GM12865 (cell line): ENCODE measurements at regions not wholly inside any gene's neighbourhood (a gene's known extent, or its start where the extent isn't known, plus 50 kb on each side); places are given as distances from the start of the nearest gene placed in this dataset.
A peak's percentile ranks its signal among the peaks of the same experiment; 100 is the strongest.

Experiments used
- DNase-seq: peaks from one replicate; pipeline ENCODE4 v3.0.0; 2010; ENCODE audit warnings: low read depth
- H3K4me3 ChIP-seq: 2 replicates; pipeline ENCODE4 v1.5.1; 2011; ENCODE audit warnings: mild to moderate bottlenecking, low read depth, low read length, control low read depth
- CTCF ChIP-seq: IDR thresholded peaks from 2 replicates; pipeline ENCODE4 v1.5.1; 2011; ENCODE audit warnings: low read length, control low read depth, low read depth, inconsistent platforms; ENCODE audit not compliant: insufficient read depth; ENCODE audit errors: missing control alignments

- peak; percentile 40 for DNase-seq
- peak; percentile 33 for TF ChIP-seq CTCF
- H3K4me3 ChIP-seq, result no peak overlapping the region
Observed at GRCh38 chr13:38582133-38582532, 104.7 kb upstream of the FREM2 start.

GRCh38 chr13:38590230-38590629, 96.6 kb upstream of the FREM2 start:
- no peak overlapping the region for H3K4me3 ChIP-seq
- no peak for TF ChIP-seq CTCF
- DNase-seq, result no peak

- TF ChIP-seq CTCF, result no peak
- DNase-seq, result no peak
- H3K4me3 ChIP-seq, result no peak overlapping the region
Observed at GRCh38 chr13:38590796-38591507, 95.9 kb upstream of the FREM2 start.

- no peak for DNase-seq
- no peak for TF ChIP-seq CTCF
- H3K4me3 ChIP-seq, result no peak overlapping the region
Observed at GRCh38 chr13:38602266-38602665, 84.6 kb upstream of the FREM2 start.

GRCh38 chr13:38606699-38607535, 80.0 kb upstream of the FREM2 start:
- no peak overlapping the region for H3K4me3 ChIP-seq
- no peak for DNase-seq
- no peak for TF ChIP-seq CTCF

- no peak for DNase-seq
- H3K4me3 ChIP-seq, result no peak overlapping the region
- TF ChIP-seq CTCF, result no peak
Observed at GRCh38 chr13:38617936-38618335, 68.9 kb upstream of the FREM2 start.

- TF ChIP-seq CTCF, result no peak
- DNase-seq, result no peak
- H3K4me3 ChIP-seq, result no peak overlapping the region
Observed at GRCh38 chr13:38618336-38618735, 68.5 kb upstream of the FREM2 start.
